H1 (cell line): ENCODE measurements at regions not wholly inside any gene's neighbourhood (a gene's known extent, or its start where the extent isn't known, plus 50 kb on each side); places are given as distances from the start of the nearest gene placed in this dataset.

Experiments
- CBX5 ChIP-seq: fragments of 300-800, 300-1000 bp; sonication (generic); IDR thresholded peaks from 2 replicates; pipeline ENCODE4 v1.7.1; 2016; ENCODE audit warnings: antibody characterized with exemption, low read length, low read depth
- GABPA ChIP-seq: IDR thresholded peaks from 2 replicates; pipeline ENCODE4 v1.6.1; 2011; ENCODE audit warnings: mild to moderate bottlenecking, low read length, moderate library complexity, borderline replicate concordance; ENCODE audit not compliant: insufficient read depth
- PHF8 ChIP-seq: fragments of 200-600 bp; sonication (generic); conservative IDR thresholded peaks from 2 replicates; pipeline ENCODE4 v1.7.1; 2012; ENCODE audit warnings: low read depth, mild to moderate bottlenecking, inconsistent platforms, low read length, moderate library complexity
- POLR2A ChIP-seq, 2 experiments: IDR thresholded peaks; 1 replicate in 1 of 2; 2 replicates in 1 of 2; pipeline ENCODE4 v1.6.1; 2011; ENCODE audit warnings: low read depth in 2 of 2, low read length in 2 of 2, mild to moderate bottlenecking in 2 of 2; ENCODE audit errors: control extremely low read depth in 1 of 2
- SIX5 ChIP-seq: IDR thresholded peaks from 2 replicates; pipeline ENCODE4 v1.6.1; 2011; ENCODE audit warnings: mild to moderate bottlenecking, low read depth, low read length
- TAF7 ChIP-seq: optimal IDR thresholded peaks from 2 replicates; pipeline ENCODE3; 2011; ENCODE audit warnings: low read depth, mild to moderate bottlenecking, inconsistent platforms, low read length, moderate library complexity, borderline replicate concordance
- TF ChIP-seq, protein P1 (sequence below): fragments of 300-600 bp; sonication (generic); IDR thresholded peaks from 2 replicates; pipeline ENCODE4 v1.7.1; 2012; ENCODE audit warnings: low read length, moderate library complexity, mild to moderate bottlenecking, inconsistent platforms; ENCODE audit not compliant: insufficient replicate concordance
- TF ChIP-seq, protein P2 (sequence below), 3 experiments: IDR thresholded peaks; 1 replicate in 2 of 3; 2 replicates in 1 of 3; pipeline versions ENCODE4 v1.5.1 to v1.6.1; 2011; ENCODE audit warnings: low read length in 3 of 3, mild to moderate bottlenecking in 3 of 3, inconsistent platforms in 2 of 3, low read depth in 1 of 3, moderate library complexity in 1 of 3; ENCODE audit not compliant: insufficient read depth in 1 of 3; ENCODE audit errors: control extremely low read depth in 1 of 3

DNA sequence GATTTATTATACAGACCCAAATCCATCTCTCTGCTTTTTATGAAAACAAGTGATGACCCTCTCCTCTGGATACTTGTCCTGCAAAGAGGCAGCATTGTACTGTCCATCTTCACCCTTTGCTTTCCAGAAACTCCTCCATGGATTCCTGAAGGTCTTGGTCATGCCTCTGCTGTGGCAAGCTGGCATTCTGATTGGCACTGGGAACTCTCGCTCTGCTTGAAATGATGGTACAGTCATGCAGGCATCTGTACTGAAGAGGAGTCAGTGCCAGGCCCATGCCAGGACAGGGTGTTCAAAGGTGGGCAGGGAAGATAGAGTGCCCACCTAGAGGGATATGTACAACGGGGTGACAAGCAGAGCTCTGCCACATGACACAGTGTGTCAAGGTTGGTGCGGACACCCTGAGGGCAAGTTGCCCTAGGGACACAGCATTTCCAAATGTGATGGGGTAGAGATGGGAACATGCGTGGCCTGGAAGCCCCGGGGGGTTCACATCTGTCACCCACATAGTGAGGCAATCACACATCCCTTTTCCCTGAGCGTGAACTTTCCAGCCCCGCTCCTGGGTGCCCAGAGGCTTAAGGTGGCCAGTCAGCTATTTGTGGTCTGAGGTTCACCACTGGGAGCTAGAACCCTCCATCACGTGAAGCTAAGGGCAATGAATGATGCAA, 235.7 kb upstream of the TCERG1L start (continued):
- TF ChIP-seq, protein P1, sequence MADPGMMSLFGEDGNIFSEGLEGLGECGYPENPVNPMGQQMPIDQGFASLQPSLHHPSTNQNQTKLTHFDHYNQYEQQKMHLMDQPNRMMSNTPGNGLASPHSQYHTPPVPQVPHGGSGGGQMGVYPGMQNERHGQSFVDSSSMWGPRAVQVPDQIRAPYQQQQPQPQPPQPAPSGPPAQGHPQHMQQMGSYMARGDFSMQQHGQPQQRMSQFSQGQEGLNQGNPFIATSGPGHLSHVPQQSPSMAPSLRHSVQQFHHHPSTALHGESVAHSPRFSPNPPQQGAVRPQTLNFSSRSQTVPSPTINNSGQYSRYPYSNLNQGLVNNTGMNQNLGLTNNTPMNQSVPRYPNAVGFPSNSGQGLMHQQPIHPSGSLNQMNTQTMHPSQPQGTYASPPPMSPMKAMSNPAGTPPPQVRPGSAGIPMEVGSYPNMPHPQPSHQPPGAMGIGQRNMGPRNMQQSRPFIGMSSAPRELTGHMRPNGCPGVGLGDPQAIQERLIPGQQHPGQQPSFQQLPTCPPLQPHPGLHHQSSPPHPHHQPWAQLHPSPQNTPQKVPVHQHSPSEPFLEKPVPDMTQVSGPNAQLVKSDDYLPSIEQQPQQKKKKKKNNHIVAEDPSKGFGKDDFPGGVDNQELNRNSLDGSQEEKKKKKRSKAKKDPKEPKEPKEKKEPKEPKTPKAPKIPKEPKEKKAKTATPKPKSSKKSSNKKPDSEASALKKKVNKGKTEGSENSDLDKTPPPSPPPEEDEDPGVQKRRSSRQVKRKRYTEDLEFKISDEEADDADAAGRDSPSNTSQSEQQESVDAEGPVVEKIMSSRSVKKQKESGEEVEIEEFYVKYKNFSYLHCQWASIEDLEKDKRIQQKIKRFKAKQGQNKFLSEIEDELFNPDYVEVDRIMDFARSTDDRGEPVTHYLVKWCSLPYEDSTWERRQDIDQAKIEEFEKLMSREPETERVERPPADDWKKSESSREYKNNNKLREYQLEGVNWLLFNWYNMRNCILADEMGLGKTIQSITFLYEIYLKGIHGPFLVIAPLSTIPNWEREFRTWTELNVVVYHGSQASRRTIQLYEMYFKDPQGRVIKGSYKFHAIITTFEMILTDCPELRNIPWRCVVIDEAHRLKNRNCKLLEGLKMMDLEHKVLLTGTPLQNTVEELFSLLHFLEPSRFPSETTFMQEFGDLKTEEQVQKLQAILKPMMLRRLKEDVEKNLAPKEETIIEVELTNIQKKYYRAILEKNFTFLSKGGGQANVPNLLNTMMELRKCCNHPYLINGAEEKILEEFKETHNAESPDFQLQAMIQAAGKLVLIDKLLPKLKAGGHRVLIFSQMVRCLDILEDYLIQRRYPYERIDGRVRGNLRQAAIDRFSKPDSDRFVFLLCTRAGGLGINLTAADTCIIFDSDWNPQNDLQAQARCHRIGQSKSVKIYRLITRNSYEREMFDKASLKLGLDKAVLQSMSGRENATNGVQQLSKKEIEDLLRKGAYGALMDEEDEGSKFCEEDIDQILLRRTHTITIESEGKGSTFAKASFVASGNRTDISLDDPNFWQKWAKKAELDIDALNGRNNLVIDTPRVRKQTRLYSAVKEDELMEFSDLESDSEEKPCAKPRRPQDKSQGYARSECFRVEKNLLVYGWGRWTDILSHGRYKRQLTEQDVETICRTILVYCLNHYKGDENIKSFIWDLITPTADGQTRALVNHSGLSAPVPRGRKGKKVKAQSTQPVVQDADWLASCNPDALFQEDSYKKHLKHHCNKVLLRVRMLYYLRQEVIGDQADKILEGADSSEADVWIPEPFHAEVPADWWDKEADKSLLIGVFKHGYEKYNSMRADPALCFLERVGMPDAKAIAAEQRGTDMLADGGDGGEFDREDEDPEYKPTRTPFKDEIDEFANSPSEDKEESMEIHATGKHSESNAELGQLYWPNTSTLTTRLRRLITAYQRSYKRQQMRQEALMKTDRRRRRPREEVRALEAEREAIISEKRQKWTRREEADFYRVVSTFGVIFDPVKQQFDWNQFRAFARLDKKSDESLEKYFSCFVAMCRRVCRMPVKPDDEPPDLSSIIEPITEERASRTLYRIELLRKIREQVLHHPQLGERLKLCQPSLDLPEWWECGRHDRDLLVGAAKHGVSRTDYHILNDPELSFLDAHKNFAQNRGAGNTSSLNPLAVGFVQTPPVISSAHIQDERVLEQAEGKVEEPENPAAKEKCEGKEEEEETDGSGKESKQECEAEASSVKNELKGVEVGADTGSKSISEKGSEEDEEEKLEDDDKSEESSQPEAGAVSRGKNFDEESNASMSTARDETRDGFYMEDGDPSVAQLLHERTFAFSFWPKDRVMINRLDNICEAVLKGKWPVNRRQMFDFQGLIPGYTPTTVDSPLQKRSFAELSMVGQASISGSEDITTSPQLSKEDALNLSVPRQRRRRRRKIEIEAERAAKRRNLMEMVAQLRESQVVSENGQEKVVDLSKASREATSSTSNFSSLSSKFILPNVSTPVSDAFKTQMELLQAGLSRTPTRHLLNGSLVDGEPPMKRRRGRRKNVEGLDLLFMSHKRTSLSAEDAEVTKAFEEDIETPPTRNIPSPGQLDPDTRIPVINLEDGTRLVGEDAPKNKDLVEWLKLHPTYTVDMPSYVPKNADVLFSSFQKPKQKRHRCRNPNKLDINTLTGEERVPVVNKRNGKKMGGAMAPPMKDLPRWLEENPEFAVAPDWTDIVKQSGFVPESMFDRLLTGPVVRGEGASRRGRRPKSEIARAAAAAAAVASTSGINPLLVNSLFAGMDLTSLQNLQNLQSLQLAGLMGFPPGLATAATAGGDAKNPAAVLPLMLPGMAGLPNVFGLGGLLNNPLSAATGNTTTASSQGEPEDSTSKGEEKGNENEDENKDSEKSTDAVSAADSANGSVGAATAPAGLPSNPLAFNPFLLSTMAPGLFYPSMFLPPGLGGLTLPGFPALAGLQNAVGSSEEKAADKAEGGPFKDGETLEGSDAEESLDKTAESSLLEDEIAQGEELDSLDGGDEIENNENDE, result no peak
- TF ChIP-seq GABPA (no peak), CBX5 (no peak), SIX5 (no peak), POLR2A (IDR thresholded peaks at IDR 0.05; ENCODE audit: control extremely low read depth in 1 of 2, low read depth in 2 of 2, low read length in 2 of 2) (no peak), PHF8 (no peak), TAF7 (no peak)
- TF ChIP-seq, protein P2, sequence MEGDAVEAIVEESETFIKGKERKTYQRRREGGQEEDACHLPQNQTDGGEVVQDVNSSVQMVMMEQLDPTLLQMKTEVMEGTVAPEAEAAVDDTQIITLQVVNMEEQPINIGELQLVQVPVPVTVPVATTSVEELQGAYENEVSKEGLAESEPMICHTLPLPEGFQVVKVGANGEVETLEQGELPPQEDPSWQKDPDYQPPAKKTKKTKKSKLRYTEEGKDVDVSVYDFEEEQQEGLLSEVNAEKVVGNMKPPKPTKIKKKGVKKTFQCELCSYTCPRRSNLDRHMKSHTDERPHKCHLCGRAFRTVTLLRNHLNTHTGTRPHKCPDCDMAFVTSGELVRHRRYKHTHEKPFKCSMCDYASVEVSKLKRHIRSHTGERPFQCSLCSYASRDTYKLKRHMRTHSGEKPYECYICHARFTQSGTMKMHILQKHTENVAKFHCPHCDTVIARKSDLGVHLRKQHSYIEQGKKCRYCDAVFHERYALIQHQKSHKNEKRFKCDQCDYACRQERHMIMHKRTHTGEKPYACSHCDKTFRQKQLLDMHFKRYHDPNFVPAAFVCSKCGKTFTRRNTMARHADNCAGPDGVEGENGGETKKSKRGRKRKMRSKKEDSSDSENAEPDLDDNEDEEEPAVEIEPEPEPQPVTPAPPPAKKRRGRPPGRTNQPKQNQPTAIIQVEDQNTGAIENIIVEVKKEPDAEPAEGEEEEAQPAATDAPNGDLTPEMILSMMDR (IDR thresholded peaks at IDR 0.05; ENCODE audit: control extremely low read depth in 1 of 3, insufficient read depth in 1 of 3, low read depth in 1 of 3, low read length in 3 of 3), result no peak
